Thyroid gland (tissue), 4 donors: ENCODE measurements at regions not wholly inside any gene's neighbourhood (a gene's known extent, or its start where the extent isn't known, plus 50 kb on each side); places are given as distances from the start of the nearest gene placed in this dataset.

ENCODE experiments used
- CTCF ChIP-seq, 6 experiments: fragments of 200-600 bp in 3 of 6; fragments of 450-650 bp in 3 of 6; sonication (generic) in 3 of 6; IDR thresholded peaks; one replicate each; pipeline ENCODE4 v1.5.1; 2016 to 2019; ENCODE audit warnings: antibody characterized with exemption in 6 of 6, mild to moderate bottlenecking in 2 of 6, inconsistent platforms in 1 of 6, moderate library complexity in 1 of 6
- POLR2A ChIP-seq, 2 donors: fragments of 450-650 bp; IDR thresholded peaks; one replicate each; pipeline ENCODE4 v1.6.1; 2017; ENCODE audit warnings: antibody characterized with exemption in 2 of 2, mild to moderate bottlenecking in 2 of 2, moderate library complexity in 1 of 2

GRCh38 chr2:217413193-217413592 lies 553.3 kb upstream of the TNP1 start:
- no peak for TF ChIP-seq CTCF (IDR thresholded peaks at IDR 0.05)
- no peak for TF ChIP-seq POLR2A (IDR thresholded peaks at IDR 0.05)
